ENCODE measurements at regions not wholly inside any gene's neighbourhood (a gene's known extent, or its start where the extent isn't known, plus 50 kb on each side); places are given as distances from the start of the nearest gene placed in this dataset.

GRCh38 chr2:59528525-59528924, 1024.9 kb downstream of the BCL11A start:
- H3K4me3 ChIP-seq (ENCODE audit: low read length): no peak overlapping the region
- no peaks in the 10 kb centered on the region for H3K27me3 ChIP-seq (ENCODE audit: control insufficient read depth, insufficient read depth, low read length)
- H3K36me3 ChIP-seq (ENCODE audit: control insufficient read depth, insufficient read depth, low read length): no peaks in the 10 kb centered on the region
- no peak overlapping the region for H3K27ac ChIP-seq (ENCODE audit: low read depth, low read length)
- H3K4me1 ChIP-seq (ENCODE audit: control insufficient read depth, insufficient read depth, low read length): no peaks in the 10 kb centered on the region
- no peak overlapping the region for H3K9ac ChIP-seq (ENCODE audit: low read length)

- Histone ChIP-seq H3K9ac (ENCODE audit: low read length) (no peak overlapping the region), H3K27me3 (ENCODE audit: control insufficient read depth, insufficient read depth, low read length) (no peaks in the 10 kb centered on the region), H3K27ac (ENCODE audit: low read depth, low read length) (no peak overlapping the region), H3K4me3 (ENCODE audit: low read length) (no peak overlapping the region), H3K36me3 (ENCODE audit: control insufficient read depth, insufficient read depth, low read length) (no peaks in the 10 kb centered on the region), H3K4me1 (ENCODE audit: control insufficient read depth, insufficient read depth, low read length) (no peaks in the 10 kb centered on the region)
Observed at GRCh38 chr2:59502981-59503380, 1050.5 kb downstream of the BCL11A start.

DNA sequence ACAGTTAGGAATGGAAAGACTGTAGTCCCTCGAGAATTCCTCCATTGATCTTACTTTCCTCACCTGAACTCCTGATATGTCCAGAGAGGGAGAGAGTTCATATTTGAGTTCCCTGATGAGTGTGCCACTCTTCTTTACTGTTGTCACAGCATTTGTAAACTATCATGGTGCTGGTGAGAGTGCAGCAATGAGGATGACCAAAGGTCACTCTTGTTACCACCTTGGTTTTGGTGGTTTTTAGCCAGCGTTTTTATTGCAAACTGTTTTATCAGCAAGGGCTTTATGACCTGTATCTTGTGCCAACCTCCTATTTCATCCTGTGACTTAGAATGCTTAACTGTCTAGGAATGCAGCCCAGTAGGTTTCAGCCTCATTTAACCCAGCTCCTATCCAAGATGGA, 1062.5 kb downstream of the BCL11A start:
- Histone ChIP-seq H3K27me3 (ENCODE audit: control insufficient read depth, insufficient read depth, low read length) (no peaks in the 10 kb centered on the region), H3K36me3 (ENCODE audit: control insufficient read depth, insufficient read depth, low read length) (no peaks in the 10 kb centered on the region), H3K9ac (ENCODE audit: low read length) (no peak overlapping the region), H3K27ac (ENCODE audit: low read depth, low read length) (no peak overlapping the region), H3K4me3 (ENCODE audit: low read length) (no peak overlapping the region), H3K4me1 (ENCODE audit: control insufficient read depth, insufficient read depth, low read length) (no peaks in the 10 kb centered on the region)

GRCh38 chr2:59490192-59490591, 1063.3 kb downstream of the BCL11A start:
- no peak overlapping the region for H3K27ac ChIP-seq (ENCODE audit: low read depth, low read length)
- no peak overlapping the region for H3K4me3 ChIP-seq (ENCODE audit: low read length)
- H3K4me1 ChIP-seq (ENCODE audit: control insufficient read depth, insufficient read depth, low read length): no peaks in the 10 kb centered on the region
- H3K27me3 ChIP-seq (ENCODE audit: control insufficient read depth, insufficient read depth, low read length): no peaks in the 10 kb centered on the region
- no peak overlapping the region for H3K9ac ChIP-seq (ENCODE audit: low read length)
- no peaks in the 10 kb centered on the region for H3K36me3 ChIP-seq (ENCODE audit: control insufficient read depth, insufficient read depth, low read length)

DNA sequence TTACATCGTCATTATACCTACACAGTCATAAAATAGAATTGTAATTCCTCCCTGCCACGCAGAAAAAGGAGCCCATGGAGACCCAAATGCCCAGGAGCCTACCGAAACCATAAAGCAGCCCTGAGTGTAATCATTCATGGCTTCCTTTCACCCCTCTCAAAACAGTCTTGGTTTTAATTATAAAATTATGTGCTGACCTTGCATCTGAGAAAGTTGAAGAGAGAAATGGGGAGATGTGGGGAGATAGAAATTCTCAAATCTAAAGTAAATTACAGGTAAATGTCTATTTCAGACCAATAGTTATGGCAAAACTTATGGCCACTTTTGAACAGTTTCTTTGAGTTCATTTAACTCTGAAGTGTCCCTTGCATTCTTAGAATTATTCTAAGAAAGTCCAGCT, 1068.8 kb downstream of the BCL11A start:
- Histone ChIP-seq H3K27me3 (ENCODE audit: control insufficient read depth, insufficient read depth, low read length) (no peaks in the 10 kb centered on the region), H3K36me3 (ENCODE audit: control insufficient read depth, insufficient read depth, low read length) (no peaks in the 10 kb centered on the region), H3K9ac (ENCODE audit: low read length) (no peak overlapping the region), H3K4me3 (ENCODE audit: low read length) (no peak overlapping the region), H3K4me1 (ENCODE audit: control insufficient read depth, insufficient read depth, low read length) (no peaks in the 10 kb centered on the region), H3K27ac (ENCODE audit: low read depth, low read length) (no peak overlapping the region)

GRCh38 chr2:59463426-59463825, 1090.0 kb downstream of the BCL11A start:
- Histone ChIP-seq H3K36me3 (ENCODE audit: control insufficient read depth, insufficient read depth, low read length) (no peaks in the 10 kb centered on the region), H3K9ac (ENCODE audit: low read length) (no peak overlapping the region), H3K27me3 (ENCODE audit: control insufficient read depth, insufficient read depth, low read length) (no peaks in the 10 kb centered on the region), H3K4me1 (ENCODE audit: control insufficient read depth, insufficient read depth, low read length) (no peaks in the 10 kb centered on the region), H3K27ac (ENCODE audit: low read depth, low read length) (no peak overlapping the region), H3K4me3 (ENCODE audit: low read length) (no peak overlapping the region)

- Histone ChIP-seq H3K27ac (ENCODE audit: low read depth, low read length) (no peak overlapping the region), H3K4me3 (ENCODE audit: low read length) (no peak overlapping the region), H3K36me3 (ENCODE audit: control insufficient read depth, insufficient read depth, low read length) (no peaks in the 10 kb centered on the region), H3K27me3 (ENCODE audit: control insufficient read depth, insufficient read depth, low read length) (no peaks in the 10 kb centered on the region), H3K9ac (ENCODE audit: low read length) (no peak overlapping the region), H3K4me1 (ENCODE audit: control insufficient read depth, insufficient read depth, low read length) (no peaks in the 10 kb centered on the region)
Observed at GRCh38 chr2:59462422-59463197, 1090.8 kb downstream of the BCL11A start.

- H3K27ac ChIP-seq (ENCODE audit: low read depth, low read length): no peak overlapping the region
- H3K4me1 ChIP-seq (ENCODE audit: control insufficient read depth, insufficient read depth, low read length): no peaks in the 10 kb centered on the region
- H3K4me3 ChIP-seq (ENCODE audit: low read length): no peak overlapping the region
- H3K27me3 ChIP-seq (ENCODE audit: control insufficient read depth, insufficient read depth, low read length): no peaks in the 10 kb centered on the region
- H3K36me3 ChIP-seq (ENCODE audit: control insufficient read depth, insufficient read depth, low read length): no peaks in the 10 kb centered on the region
- H3K9ac ChIP-seq (ENCODE audit: low read length): no peak overlapping the region
Observed at GRCh38 chr2:59461127-59461526, 1092.3 kb downstream of the BCL11A start.

DNA sequence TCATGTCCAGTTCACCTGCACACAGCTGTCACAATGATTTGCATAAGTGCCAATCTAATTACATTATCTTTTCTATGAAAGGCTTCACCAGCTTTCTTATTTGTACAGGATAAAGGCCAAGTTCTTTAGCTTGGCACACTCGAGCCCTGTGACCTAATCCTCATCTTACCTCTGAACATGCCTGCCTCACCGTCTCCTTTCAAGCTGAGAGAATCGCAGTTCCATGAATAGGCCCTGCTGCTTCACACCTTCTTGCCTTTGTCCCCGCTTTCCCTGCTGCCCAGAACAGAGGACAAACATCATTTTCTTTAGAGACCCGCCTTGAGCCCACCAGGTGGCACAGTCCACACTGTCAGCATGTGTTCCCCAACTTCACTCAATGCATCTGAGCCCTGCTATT, 1094.7 kb downstream of the BCL11A start:
- H3K4me1 ChIP-seq (ENCODE audit: control insufficient read depth, insufficient read depth, low read length): no peaks in the 10 kb centered on the region
- no peak overlapping the region for H3K27ac ChIP-seq (ENCODE audit: low read depth, low read length)
- H3K9ac ChIP-seq (ENCODE audit: low read length): no peak overlapping the region
- H3K27me3 ChIP-seq (ENCODE audit: control insufficient read depth, insufficient read depth, low read length): no peaks in the 10 kb centered on the region
- H3K4me3 ChIP-seq (ENCODE audit: low read length): no peak overlapping the region
- H3K36me3 ChIP-seq (ENCODE audit: control insufficient read depth, insufficient read depth, low read length): no peaks in the 10 kb centered on the region

GRCh38 chr2:59456285-59456684, 1097.2 kb downstream of the BCL11A start:
- H3K4me1 ChIP-seq (ENCODE audit: control insufficient read depth, insufficient read depth, low read length): no peaks in the 10 kb centered on the region
- no peaks in the 10 kb centered on the region for H3K27me3 ChIP-seq (ENCODE audit: control insufficient read depth, insufficient read depth, low read length)
- H3K4me3 ChIP-seq (ENCODE audit: low read length): no peak overlapping the region
- H3K9ac ChIP-seq (ENCODE audit: low read length): no peak overlapping the region
- no peaks in the 10 kb centered on the region for H3K36me3 ChIP-seq (ENCODE audit: control insufficient read depth, insufficient read depth, low read length)
- no peak overlapping the region for H3K27ac ChIP-seq (ENCODE audit: low read depth, low read length)

DNA sequence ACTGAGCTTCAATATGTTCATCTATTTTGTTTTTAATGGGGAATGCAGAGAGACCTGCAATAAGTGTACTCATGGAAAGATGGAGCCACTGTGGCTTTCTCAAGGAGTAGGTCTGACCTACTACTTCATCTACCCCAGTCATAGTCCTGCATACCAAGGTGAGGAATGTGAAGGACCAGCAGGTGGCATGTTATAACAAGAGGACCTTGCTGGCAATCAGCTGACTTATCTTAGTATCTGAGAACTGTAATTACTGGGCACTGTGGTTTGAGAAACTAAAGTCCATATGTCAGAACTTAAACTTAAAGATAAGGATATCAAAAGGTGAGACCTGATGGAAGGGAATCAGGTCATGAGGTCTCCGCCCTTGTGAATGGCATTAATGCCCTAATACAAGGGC, 1104.2 kb downstream of the BCL11A start:
- Histone ChIP-seq H3K4me1 (ENCODE audit: control insufficient read depth, insufficient read depth, low read length) (no peaks in the 10 kb centered on the region), H3K36me3 (ENCODE audit: control insufficient read depth, insufficient read depth, low read length) (no peaks in the 10 kb centered on the region), H3K27me3 (ENCODE audit: control insufficient read depth, insufficient read depth, low read length) (no peaks in the 10 kb centered on the region), H3K27ac (ENCODE audit: low read depth, low read length) (no peak overlapping the region), H3K9ac (ENCODE audit: low read length) (no peak overlapping the region), H3K4me3 (ENCODE audit: low read length) (no peak overlapping the region)

DNA sequence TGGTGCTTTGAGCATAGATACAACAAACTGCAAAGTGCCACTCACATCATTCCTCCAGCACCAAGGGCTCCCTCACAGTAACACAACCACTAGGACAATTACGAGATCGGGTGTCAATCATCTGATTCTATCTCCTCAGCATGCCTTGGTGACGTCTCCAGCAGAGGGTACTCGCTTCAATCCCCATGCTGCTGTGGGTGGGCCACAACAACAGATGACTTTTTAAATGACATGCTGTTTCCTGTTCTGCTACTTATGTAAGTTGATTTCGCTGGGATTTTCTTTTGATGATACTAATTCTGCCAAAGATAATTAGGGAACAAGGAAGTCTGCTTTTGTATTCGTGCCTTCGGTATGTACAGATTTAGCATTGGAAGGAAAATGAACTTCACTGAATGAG, 1113.0 kb downstream of the BCL11A start:
- no peak overlapping the region for H3K9ac ChIP-seq (ENCODE audit: low read length)
- no peak overlapping the region for H3K27ac ChIP-seq (ENCODE audit: low read depth, low read length)

DNA sequence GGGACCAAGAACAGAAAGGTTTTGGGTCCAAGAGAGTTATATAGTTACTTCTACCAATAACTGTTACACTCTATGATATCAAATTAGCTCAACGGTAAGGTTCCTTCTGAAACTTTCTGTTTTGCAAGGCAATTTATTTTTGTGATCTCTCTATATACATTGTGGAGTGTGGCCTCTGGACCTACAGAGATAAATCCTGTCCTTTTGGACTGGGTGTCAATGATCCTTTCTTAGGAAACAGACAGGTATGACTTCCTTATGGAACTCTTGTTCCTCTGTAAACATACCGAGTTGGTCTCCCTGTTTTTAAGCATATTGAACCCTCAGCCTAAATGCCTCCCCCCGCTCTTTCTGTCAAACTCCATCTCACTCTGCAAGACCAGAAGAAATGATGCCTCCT, 1117.8 kb downstream of the BCL11A start:
- Histone ChIP-seq H3K27me3 (ENCODE audit: control insufficient read depth, insufficient read depth, low read length) (no peaks in the 10 kb centered on the region), H3K27ac (ENCODE audit: low read depth, low read length) (no peak overlapping the region), H3K9ac (ENCODE audit: low read length) (no peak overlapping the region), H3K4me3 (ENCODE audit: low read length) (no peak overlapping the region), H3K4me1 (ENCODE audit: control insufficient read depth, insufficient read depth, low read length) (no peaks in the 10 kb centered on the region), H3K36me3 (ENCODE audit: control insufficient read depth, insufficient read depth, low read length) (no peaks in the 10 kb centered on the region)

More for the DNA sequence above, 1113.0 kb downstream of the BCL11A start:
- no peaks in the 10 kb centered on the region for H3K27me3 ChIP-seq (ENCODE audit: control insufficient read depth, insufficient read depth, low read length)
- H3K4me1 ChIP-seq (ENCODE audit: control insufficient read depth, insufficient read depth, low read length): no peaks in the 10 kb centered on the region
- H3K4me3 ChIP-seq (ENCODE audit: low read length): no peak overlapping the region
- no peaks in the 10 kb centered on the region for H3K36me3 ChIP-seq (ENCODE audit: control insufficient read depth, insufficient read depth, low read length)

All from rectal smooth muscle tissue (tissue), 1 donor.